SK-N-SH (cell line): ENCODE measurements at regions not wholly inside any gene's neighbourhood (a gene's known extent, or its start where the extent isn't known, plus 50 kb on each side); places are given as distances from the start of the nearest gene placed in this dataset.

ENCODE experiments used
- CTCF ChIA-PET: fragments of 300-600, 350-600 bp; formaldehyde crosslinking; extraction: SDS; loops from one replicate; lab custom pipeline; 2021; lab: Yijun Ruan, JAX
- POLR2A ChIA-PET: fragments of 350-600 bp; sonication (Branson Sonifier 250); formaldehyde crosslinking; extraction: SDS; loops from one replicate; lab custom pipeline; 2020; ENCODE audit warnings: antibody characterized with exemption, inconsistent platforms; lab: Yijun Ruan, JAX
- DNase-seq: peaks from one replicate; pipeline ENCODE4 v3.0.0; 2012
- H2AFZ ChIP-seq: fragments of 200-600 bp; sonication (generic); 2 replicates; pipeline ENCODE4 v1.8.1; 2016; ENCODE audit warnings: antibody characterized with exemption, mild to moderate bottlenecking, low read depth
- H3F3A ChIP-seq: fragments of 200-600 bp; sonication (generic); replicated peaks from 2 replicates; pipeline ENCODE3; 2016; ENCODE audit warnings: antibody characterized with exemption, mild to moderate bottlenecking; ENCODE audit not compliant: insufficient read depth
- H3K27ac ChIP-seq, 2 experiments: fragments of 200-500 bp in 1 of 2; fragments of 200-600 bp in 1 of 2; sonication (Bioruptor generic) in 1 of 2; sonication (generic), shearing (Covaris generic) in 1 of 2; 2 replicates each; pipeline versions ENCODE4 v1.5.1 to v1.6.1; 2014 to 2016; ENCODE audit warnings: low read depth in 2 of 2, inconsistent platforms in 1 of 2, low read length in 1 of 2, mild to moderate bottlenecking in 1 of 2, mixed read lengths in 1 of 2
- H3K27me3 ChIP-seq: fragments of 200-600 bp; sonication (generic), shearing (Covaris generic); 2 replicates; pipeline ENCODE4 v1.6.1; 2016; ENCODE audit warnings: mixed run types; ENCODE audit not compliant: insufficient read depth
- H3K36me3 ChIP-seq, 2 experiments: fragments of 200-500 bp in 1 of 2; fragments of 200-600 bp in 1 of 2; sonication (Bioruptor generic) in 1 of 2; sonication (generic) in 1 of 2; replicated peaks in 1 of 2; 2 replicates each; pipeline versions ENCODE3 to v1.5.1; 2014 to 2016; ENCODE audit warnings: low read length in 1 of 2, mild to moderate bottlenecking in 1 of 2; ENCODE audit not compliant: insufficient read depth in 2 of 2, control insufficient read depth in 1 of 2
- H3K4me1 ChIP-seq, 2 experiments: fragments of 200-500 bp in 1 of 2; fragments of 200-600 bp in 1 of 2; sonication (Bioruptor generic) in 1 of 2; sonication (generic), shearing (Covaris generic) in 1 of 2; 2 replicates each; pipeline versions ENCODE4 v1.5.1 to v1.6.1; 2014 to 2016; ENCODE audit warnings: low read depth in 1 of 2, low read length in 1 of 2, mixed run types in 1 of 2; ENCODE audit not compliant: insufficient read depth in 2 of 2, control insufficient read depth in 1 of 2
- H3K4me2 ChIP-seq: fragments of 200-600 bp; sonication (generic), shearing (Covaris generic); 2 replicates; pipeline ENCODE4 v1.6.1; 2017; ENCODE audit warnings: mixed run types
- H3K4me3 ChIP-seq, 2 experiments: fragments of 200-500 bp in 1 of 2; fragments of 200-600 bp in 1 of 2; sonication (Bioruptor generic) in 1 of 2; sonication (generic), shearing (Covaris generic) in 1 of 2; 2 replicates each; pipeline versions ENCODE4 v1.5.1 to v1.8.1; 2014 to 2016; ENCODE audit warnings: low read depth in 2 of 2, inconsistent platforms in 1 of 2, low read length in 1 of 2, mild to moderate bottlenecking in 1 of 2, mixed read lengths in 1 of 2, moderate library complexity in 1 of 2
- H3K79me2 ChIP-seq: fragments of 200-600 bp; sonication (generic); 2 replicates; pipeline ENCODE4 v1.8.1; 2017; ENCODE audit warnings: mild to moderate bottlenecking; ENCODE audit not compliant: insufficient read depth
- H3K9ac ChIP-seq: fragments of 200-600 bp; sonication (generic); 2 replicates; pipeline ENCODE4 v1.6.1; 2017; ENCODE audit warnings: mixed run types
- H3K9me2 ChIP-seq: fragments of 200-600 bp; sonication (generic); 2 replicates; pipeline ENCODE4 v1.6.1; 2017; ENCODE audit warnings: mixed run types
- H3K9me3 ChIP-seq: fragments of 200-600 bp; sonication (generic); 2 replicates; pipeline ENCODE4 v1.6.1; 2017; ENCODE audit warnings: mixed run types, mild to moderate bottlenecking, moderate library complexity
- H4K20me1 ChIP-seq: fragments of 200-600 bp; sonication (generic); 2 replicates; pipeline ENCODE4 v1.6.1; 2017; ENCODE audit warnings: mild to moderate bottlenecking, mixed run types; ENCODE audit not compliant: insufficient read depth
- EZH2phosphoT487 ChIP-seq: fragments of 200-600 bp; sonication (generic); IDR thresholded peaks from 2 replicates; pipeline ENCODE4 v1.6.1; 2017; ENCODE audit warnings: low read depth, mixed run types, mild to moderate bottlenecking, antibody characterized with exemption, moderate library complexity, borderline replicate concordance
- MXI1 ChIP-seq: IDR thresholded peaks from 2 replicates; pipeline ENCODE4 v1.6.1; 2012; ENCODE audit warnings: mild to moderate bottlenecking, low read depth, low read length, improper control_type of control experiment
- POLR2AphosphoS5 ChIP-seq: IDR thresholded peaks from 2 replicates; pipeline ENCODE4 v1.6.1; 2012; ENCODE audit warnings: low read depth, low read length
- RFX5 ChIP-seq: IDR thresholded peaks from 2 replicates; pipeline ENCODE4 v1.6.1; 2012; ENCODE audit warnings: mild to moderate bottlenecking, improper control_type of control experiment, low read length
- SIN3A ChIP-seq: IDR thresholded peaks from 2 replicates; pipeline ENCODE4 v1.6.1; 2012; ENCODE audit warnings: low read depth, mild to moderate bottlenecking, low read length, moderate library complexity, borderline replicate concordance
- TAF1 ChIP-seq: IDR thresholded peaks from 2 replicates; pipeline ENCODE4 v1.6.1; 2012; ENCODE audit warnings: low read depth, mild to moderate bottlenecking, low read length, moderate library complexity, borderline replicate concordance
- TCF12 ChIP-seq: IDR thresholded peaks from 2 replicates; pipeline ENCODE4 v1.4.0; 2012
- TEAD4 ChIP-seq: IDR thresholded peaks from 2 replicates; pipeline ENCODE4 v1.4.0; 2012; ENCODE audit warnings: mild to moderate bottlenecking, borderline replicate concordance; ENCODE audit not compliant: insufficient read depth
- WGBS: methylation state at CpG from one replicate; pipeline ENCODE4 v1.1.6; 2017; ENCODE audit warnings: low lambda C conversion rate; 5-methylcytosine and 5-hydroxymethylcytosine counted together
- TF ChIP-seq, protein P1 (sequence below): IDR thresholded peaks from 2 replicates; pipeline ENCODE4; 2012
- TF ChIP-seq, protein P2 (sequence below): fragments of 150-350 bp; IDR thresholded peaks from 2 replicates; pipeline ENCODE4 v1.6.1; 2016; ENCODE audit warnings: mild to moderate bottlenecking, low read depth, low read length
- TF ChIP-seq, protein P3 (sequence below): IDR thresholded peaks from 2 replicates; pipeline ENCODE4 v1.4.0; 2012; ENCODE audit warnings: low read depth
- TF ChIP-seq, protein P4 (sequence below): IDR thresholded peaks from 2 replicates; pipeline ENCODE4 v1.6.1; 2012; ENCODE audit warnings: mild to moderate bottlenecking, low read depth, low read length, moderate library complexity

DNA sequence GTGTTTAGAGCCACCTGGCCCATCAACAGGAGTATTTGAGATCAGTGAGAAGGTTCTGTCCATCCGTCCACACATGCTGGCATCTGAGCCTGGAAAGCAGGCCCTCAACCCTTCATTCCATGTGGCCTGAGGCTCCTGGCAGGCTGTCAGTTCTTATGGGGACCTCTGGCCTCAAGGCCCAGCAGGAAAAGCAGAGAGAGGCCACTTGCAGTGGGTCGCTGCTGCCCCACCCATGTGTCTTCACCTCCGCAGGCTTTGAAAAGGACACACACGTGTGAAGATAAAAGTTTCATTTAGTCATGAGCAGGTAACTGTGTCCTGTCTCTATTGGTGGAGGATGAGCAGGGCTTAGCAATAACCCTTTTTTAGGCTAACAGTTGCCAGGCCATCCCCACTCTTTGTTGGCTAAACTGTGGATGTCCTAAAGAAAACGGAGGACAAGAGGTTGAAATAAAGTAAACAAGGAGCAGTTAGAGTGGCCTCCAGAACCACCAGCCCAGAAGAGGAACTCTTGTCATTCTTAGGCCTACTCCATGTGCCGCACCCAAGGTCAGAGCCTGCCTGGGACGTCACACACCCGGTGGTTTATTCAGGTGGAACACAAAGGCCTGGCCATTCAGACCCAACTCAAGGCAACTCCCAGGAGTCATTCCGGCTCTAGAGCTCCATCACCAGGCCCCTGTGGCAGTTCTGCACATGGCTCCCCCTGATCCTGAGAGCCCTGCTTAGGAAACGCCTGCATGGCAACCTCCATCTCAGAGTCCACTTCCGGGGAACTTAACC, 143.4 kb upstream of the CST7 start:
- 63% methylated on average over 10 of the region's 11 CpGs for WGBS
- Histone ChIP-seq H3K9me2 (no peaks in the 10 kb centered on the region), H3K9ac (no peak overlapping the region), H3K9me3 (no peaks in the 10 kb centered on the region), H3K79me2 (no peaks in the 10 kb centered on the region), H3K27me3 (no peaks in the 10 kb centered on the region), H3K4me1 (no peaks in the 10 kb centered on the region; a peak in 1 of 4 replicates), H3K4me2 (no peak overlapping the region), H3K27ac (no peak overlapping the region), H3K4me3 (no peak overlapping the region), H3F3A (no peaks in the 10 kb centered on the region), H3K36me3 (no peaks in the 10 kb centered on the region), H2AFZ (no peak overlapping the region), H4K20me1 (no peaks in the 10 kb centered on the region)
- ChIA-PET POLR2A (no interaction called here), CTCF (interaction anchor here (1.3 kb wide), 1 partner anchor 14 kb away, joined by 3 read pairs; no protein-coding TSS in a partner anchor)
- TF ChIP-seq TAF1 (no peak), RFX5 (no peak), EZH2phosphoT487 (no peak), POLR2AphosphoS5 (no peak), MXI1 (no peak), SIN3A (no peak), TCF12 (no peak), TEAD4 (no peak)
- TF ChIP-seq, protein P1, sequence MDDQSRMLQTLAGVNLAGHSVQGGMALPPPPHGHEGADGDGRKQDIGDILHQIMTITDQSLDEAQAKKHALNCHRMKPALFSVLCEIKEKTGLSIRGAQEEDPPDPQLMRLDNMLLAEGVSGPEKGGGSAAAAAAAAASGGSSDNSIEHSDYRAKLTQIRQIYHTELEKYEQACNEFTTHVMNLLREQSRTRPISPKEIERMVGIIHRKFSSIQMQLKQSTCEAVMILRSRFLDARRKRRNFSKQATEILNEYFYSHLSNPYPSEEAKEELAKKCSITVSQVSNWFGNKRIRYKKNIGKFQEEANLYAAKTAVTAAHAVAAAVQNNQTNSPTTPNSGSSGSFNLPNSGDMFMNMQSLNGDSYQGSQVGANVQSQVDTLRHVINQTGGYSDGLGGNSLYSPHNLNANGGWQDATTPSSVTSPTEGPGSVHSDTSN: no peak
- TF ChIP-seq, protein P2, sequence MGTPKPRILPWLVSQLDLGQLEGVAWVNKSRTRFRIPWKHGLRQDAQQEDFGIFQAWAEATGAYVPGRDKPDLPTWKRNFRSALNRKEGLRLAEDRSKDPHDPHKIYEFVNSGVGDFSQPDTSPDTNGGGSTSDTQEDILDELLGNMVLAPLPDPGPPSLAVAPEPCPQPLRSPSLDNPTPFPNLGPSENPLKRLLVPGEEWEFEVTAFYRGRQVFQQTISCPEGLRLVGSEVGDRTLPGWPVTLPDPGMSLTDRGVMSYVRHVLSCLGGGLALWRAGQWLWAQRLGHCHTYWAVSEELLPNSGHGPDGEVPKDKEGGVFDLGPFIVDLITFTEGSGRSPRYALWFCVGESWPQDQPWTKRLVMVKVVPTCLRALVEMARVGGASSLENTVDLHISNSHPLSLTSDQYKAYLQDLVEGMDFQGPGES: no peak
- TF ChIP-seq, protein P3, sequence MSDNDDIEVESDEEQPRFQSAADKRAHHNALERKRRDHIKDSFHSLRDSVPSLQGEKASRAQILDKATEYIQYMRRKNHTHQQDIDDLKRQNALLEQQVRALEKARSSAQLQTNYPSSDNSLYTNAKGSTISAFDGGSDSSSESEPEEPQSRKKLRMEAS: no peak
- DNase-seq: no peak

DNA sequence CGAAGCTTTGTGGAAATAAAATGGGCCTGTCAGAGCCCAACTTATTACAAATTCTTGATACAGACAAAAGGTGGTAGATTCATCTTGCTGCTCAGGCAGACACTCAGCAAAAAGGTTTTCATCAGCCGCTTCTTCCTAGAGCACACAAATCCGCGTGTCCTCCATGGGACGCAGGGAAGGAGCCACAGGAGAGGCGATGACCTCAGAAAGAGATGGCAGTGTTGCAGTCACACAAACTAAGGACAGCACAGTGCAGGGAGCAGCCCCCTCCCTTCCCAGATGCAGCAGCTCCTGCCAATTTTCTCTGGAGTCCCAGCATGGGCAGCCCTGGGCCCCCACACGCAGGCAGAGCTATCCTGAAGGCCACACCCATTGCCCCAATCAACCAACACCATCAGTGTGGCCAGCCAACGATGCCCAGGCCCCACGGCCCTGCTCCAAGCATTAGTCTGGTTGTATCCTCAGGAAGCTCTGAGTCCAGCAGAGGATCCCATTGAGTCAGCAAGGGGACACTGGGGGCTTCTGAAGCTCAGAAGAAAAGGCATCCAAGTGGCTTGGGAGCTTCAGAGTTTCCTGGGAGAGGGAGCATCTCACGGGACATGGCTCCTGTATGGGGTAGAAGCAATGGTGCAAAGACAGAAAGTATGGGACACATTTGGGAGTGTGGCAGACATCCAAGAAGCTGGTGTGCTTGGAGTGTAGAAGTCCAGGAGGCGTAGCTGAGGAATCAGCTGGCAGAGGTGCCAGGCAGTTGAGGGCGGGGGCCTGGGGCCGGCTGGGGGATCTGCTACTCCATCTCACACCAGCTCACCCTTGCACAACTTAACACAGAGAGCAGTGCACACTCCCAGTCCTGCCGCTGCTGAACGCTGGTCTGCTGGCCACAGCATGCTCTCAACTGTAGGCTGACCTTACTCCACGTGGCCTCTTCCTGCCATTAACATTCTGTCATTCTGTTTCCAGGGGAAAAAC, 142.1 kb upstream of the CST7 start:
- no peaks in the 10 kb centered on the region for H3K9me2 ChIP-seq
- H3K9ac ChIP-seq: no peak overlapping the region
- no peaks in the 10 kb centered on the region for H3K9me3 ChIP-seq
- ChIA-PET CTCF (interaction anchor here (1.1 to 1.3 kb wide), 2 partner anchors 8 to 15 kb away, joined by 3 read pairs; no protein-coding TSS in a partner anchor), POLR2A (no interaction called here)
- no peak overlapping the region for H2AFZ ChIP-seq
- no peak overlapping the region for H3K4me2 ChIP-seq
- no peaks in the 10 kb centered on the region for H3K27me3 ChIP-seq
- H3F3A ChIP-seq: no peaks in the 10 kb centered on the region
- TF ChIP-seq, protein P4, sequence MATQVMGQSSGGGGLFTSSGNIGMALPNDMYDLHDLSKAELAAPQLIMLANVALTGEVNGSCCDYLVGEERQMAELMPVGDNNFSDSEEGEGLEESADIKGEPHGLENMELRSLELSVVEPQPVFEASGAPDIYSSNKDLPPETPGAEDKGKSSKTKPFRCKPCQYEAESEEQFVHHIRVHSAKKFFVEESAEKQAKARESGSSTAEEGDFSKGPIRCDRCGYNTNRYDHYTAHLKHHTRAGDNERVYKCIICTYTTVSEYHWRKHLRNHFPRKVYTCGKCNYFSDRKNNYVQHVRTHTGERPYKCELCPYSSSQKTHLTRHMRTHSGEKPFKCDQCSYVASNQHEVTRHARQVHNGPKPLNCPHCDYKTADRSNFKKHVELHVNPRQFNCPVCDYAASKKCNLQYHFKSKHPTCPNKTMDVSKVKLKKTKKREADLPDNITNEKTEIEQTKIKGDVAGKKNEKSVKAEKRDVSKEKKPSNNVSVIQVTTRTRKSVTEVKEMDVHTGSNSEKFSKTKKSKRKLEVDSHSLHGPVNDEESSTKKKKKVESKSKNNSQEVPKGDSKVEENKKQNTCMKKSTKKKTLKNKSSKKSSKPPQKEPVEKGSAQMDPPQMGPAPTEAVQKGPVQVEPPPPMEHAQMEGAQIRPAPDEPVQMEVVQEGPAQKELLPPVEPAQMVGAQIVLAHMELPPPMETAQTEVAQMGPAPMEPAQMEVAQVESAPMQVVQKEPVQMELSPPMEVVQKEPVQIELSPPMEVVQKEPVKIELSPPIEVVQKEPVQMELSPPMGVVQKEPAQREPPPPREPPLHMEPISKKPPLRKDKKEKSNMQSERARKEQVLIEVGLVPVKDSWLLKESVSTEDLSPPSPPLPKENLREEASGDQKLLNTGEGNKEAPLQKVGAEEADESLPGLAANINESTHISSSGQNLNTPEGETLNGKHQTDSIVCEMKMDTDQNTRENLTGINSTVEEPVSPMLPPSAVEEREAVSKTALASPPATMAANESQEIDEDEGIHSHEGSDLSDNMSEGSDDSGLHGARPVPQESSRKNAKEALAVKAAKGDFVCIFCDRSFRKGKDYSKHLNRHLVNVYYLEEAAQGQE: no peak
- TF ChIP-seq TCF12: no peak
- TF ChIP-seq, protein P2: no peak
- no peak overlapping the region for H3K4me3 ChIP-seq
- WGBS: 49% methylated on average over 15 of the region's 16 CpGs
- H4K20me1 ChIP-seq: no peaks in the 10 kb centered on the region
- H3K4me1 ChIP-seq: no peaks in the 10 kb centered on the region; a peak in 1 of 4 replicates
- H3K79me2 ChIP-seq: no peaks in the 10 kb centered on the region
- DNase-seq: no peak
- H3K36me3 ChIP-seq: no peaks in the 10 kb centered on the region
- no peak overlapping the region for H3K27ac ChIP-seq
